DMS114 treated with DMSO at 0.1 percent for 48 hours (cell line): ENCODE measurements at regions not wholly inside any gene's neighbourhood (a gene's known extent, or its start where the extent isn't known, plus 50 kb on each side); places are given as distances from the start of the nearest gene placed in this dataset.
A peak's percentile ranks its signal among the peaks of the same experiment; 100 is the strongest.

Source experiments
- DNase-seq: peaks from one replicate; lab custom pipeline; 2025; ENCODE audit not compliant: unreplicated experiment; lab: John Stamatoyannopoulos, UW

DNA sequence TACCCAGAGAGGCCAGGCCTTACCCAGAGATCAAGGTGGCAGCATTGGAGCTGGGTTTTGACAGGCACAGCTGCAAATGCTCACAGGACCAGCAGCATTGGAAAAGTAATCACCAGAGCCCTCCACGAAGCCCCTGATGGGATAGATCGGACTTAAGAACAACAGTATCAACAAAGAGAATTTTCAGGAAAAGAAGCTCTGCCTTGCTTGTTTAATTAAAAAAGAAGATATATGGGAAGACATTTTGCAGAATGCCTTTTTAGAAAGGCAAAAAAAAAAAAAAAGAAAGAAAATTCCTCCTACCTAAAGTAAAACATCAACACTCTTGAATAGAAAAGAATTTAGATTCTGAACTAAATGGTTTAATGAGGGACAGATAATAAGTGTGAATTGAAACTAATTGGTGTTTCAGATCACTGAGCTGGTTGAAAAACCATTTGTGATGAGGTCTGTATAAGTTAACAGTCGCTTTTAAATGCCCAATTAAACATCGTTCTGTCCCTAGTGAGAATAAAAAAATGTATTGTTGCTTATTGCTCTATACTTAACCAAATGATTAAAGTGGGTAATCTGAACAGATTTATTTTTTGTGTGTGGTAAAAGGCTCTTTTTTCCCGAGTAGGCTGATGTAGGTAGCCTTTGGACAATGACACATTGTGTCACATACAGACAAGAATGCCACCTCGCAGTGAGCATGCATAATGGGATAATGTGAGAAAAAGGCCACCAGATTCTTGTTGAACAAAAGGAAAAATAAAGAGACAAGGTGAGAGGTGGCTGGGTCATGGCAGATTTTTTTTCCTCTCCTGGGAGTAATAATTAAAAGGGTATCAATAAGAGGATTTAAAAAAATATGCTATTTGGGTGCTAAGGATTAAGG, 93.0 kb upstream of the ARGLU1 start:
- DNase-seq = no peak

DNA sequence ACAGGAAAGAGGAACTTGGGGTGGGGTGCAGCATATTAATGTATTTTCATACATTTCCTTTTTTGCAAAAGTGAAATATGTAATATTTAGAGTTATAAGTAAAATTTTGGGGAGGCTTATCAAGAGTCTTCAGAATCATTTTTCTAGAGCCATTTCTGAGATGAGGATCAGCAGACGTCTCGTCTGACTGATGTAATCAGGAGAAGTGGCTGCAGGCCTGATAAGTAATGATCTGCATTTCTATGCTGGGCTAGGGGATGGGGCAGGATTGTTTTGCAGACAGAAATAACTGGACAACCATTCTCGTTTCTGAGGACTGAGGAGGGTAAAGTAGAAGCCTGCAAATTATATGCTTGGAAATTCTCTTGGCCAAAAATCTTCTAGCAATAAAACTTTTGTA, 89.2 kb upstream of the ARGLU1 start:
- no peak for DNase-seq

DNA sequence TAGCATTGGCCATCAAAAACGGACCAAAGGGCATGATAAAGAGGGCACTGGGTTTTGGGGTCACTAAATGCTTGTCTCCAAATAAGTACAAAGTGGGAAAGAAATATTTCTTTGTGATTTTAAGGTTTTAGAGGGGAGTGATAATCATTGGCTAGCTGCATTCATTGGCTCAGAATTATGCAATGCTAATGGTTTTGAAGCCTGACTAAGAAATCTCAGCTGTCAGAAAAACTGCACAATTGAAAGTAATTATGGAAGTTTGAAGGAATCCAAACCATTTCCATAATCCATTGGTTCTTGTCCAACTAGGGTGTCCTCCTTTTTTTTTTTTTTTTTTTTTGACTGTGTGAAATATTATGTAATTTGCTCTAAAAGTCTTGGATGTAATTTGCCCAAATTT, 88.2 kb upstream of the ARGLU1 start:
- DNase-seq = no peak

DNA sequence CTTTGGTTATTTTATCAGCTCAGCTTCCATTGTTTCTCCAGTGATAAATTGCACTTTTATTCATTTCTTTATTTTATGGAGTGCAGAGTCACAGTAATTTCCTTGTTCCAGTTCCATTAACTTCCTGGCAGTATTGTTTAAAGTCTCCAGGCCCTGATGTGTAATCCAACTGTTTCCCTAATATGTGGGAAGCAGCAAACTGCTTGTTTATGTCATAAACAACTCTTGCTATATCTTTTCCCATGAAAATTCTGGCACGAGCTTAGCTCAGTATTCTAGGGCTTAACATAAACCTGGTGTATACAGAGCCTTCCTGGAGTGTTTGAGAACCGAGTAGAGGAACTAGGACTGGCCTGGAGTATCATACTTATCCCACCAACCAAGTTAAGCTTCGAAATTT, 83.5 kb upstream of the ARGLU1 start:
- no peak for DNase-seq

DNA sequence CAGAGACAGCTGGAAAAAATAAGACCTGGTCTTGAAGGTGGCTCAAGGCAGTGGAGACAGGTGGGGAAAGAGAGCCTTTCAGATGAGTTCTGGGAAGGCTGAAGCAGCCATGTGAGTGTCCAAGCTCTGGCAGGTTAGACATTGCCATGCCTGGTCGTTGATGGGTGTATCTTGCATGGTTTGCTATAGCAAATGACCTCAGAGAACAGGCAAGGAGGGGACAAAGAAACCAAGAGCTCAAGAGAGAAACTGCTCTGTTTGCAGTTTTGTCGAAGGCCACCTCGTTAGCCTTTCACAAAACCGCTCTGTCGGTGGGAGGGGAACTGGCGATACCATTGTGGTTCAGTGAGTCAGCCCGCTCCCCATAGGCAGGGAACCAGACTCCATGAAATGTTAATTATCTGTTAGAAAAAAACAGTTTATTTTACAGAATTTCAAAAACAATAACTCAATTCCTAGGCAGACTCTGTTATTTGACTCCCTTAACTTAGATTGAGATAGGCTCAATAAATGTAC, 82.8 kb upstream of the ARGLU1 start:
- DNase-seq = no peak

DNA sequence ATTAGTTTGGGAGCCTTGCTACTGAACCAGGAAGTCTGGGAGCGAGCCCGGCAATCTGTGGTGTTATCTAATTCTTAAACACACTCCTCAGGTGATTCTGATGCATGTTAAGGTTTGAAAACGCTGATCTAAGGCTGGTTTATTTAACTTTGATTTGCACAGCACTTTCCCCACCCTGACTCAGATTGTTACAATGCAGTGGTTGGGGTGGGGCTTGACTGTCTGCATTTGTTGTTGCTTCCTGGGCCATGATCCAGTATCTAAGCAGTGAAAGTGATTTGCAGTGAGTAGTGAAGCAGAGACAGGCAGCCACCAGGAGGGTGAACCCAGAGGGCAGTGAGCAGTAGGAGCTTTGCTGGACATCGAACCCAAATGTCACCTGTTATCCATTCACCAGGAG, 81.6 kb upstream of the ARGLU1 start:
- DNase-seq = no peak

DNA sequence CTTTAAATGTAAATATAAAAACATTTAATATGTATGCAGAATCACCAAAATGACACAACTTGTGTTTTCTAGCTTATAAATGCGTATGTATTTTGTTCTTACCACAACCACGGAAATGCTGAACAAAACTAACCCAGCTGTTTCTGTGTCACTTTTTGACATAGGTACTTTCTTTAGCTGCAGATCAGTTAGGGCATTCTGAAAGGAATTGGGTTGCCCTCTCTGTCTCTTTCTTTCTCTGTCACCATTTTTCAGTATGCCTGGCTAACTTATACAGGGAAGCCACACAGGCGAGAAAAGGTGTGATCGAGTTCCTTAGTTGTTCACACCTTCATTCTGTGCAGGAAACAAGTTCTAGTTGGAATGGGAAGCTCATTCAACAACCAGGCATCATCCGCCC, 72.6 kb upstream of the ARGLU1 start:
- DNase-seq = no peak

DNA sequence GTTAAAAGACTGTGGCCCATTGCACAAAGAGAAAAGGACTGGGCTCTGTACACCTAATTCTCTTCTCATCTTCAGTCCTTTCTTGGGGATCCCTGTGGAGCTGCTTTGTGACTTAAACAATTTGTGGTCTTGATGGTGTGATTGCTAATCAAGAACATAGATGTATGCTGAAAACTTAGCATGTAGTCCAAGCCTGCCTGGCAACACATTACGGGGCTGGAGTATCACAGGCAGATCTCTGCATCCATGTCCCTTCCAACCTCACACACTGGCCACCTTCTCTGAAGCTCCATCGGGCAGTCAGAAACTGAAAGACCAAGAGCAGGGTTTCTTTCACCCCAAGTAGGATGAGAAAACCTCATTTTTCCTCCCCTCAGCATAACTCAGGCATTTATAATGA, 69.6 kb upstream of the ARGLU1 start:
- no peak for DNase-seq

DNA sequence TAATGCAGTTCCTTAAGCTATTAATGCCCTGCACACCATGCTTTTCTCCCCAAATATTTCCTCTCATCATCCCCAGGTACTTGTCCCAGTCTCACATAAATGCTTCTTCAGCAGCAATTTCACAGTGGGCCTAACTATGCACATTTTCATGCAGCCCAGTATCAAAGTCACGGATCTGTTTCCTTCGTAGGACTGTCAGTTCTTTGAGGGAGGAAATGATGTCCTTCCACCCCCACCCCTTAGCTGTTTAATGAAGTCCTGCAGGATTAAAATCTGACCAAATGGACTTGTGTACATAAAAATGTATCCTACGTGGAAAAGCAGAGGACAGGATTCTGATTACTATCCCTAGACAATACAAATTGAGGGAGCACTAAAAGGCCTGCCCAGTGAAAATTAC, 68.6 kb upstream of the ARGLU1 start:
- no peak for DNase-seq

DNA sequence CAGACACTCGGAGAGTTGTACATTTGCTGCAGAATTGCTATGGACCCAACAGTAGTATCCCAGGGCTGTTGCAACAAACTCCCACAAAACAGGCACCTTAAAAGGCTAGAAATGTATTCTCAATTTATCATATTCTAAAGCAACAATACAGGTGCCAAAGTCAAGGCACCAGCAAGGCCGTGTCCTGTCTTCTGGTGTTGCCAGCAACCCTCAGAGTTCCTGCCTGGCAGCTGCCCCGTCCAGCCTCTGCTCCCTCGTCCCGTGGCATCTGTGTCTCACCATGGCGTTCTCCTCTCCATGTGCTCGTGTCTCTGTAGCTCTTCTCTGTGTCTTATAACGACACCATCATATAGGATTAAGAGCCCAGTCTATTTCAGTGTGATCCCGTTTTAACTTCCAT, 67.7 kb upstream of the ARGLU1 start:
- no peak for DNase-seq

DNA sequence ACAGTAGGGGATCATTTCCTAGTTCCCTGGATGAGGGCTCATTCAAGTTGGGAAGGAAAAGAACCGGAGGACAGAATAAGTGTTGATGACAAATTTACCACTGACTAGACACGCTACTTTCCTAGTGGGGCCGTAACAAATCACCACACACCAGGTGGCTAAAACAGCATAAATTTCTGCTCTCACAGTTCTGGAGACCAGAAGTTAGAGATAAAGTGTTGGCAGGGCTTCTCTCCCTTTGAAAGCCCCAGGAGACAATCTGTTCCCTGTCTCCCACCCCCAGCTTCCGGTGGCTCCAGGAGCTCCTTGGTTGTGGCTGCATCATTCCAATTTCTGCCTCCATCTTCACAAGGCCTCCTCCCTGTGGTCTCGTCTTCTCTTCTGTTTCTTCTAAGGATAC, 65.4 kb upstream of the ARGLU1 start:
- DNase-seq = no peak

DNA sequence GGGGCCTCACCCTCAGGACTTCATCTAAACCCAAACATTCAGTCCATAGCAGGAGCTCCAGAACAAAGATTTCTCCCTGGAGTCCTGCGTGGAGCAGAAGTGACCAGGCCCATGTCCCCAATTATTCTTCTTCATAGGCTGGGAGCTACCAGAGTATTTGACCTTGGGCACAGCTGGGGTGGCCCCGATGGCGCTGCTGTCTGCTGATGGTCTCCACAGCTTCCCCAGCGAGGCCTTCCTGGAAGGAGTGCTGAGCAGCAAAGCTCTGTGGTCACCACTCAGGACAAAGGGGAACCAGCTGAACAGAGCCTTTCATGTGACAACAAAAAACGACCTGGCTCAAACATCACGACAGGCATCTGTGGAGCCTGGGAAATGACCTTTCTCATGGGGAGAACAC, 62.7 kb upstream of the ARGLU1 start:
- no peak for DNase-seq

DNA sequence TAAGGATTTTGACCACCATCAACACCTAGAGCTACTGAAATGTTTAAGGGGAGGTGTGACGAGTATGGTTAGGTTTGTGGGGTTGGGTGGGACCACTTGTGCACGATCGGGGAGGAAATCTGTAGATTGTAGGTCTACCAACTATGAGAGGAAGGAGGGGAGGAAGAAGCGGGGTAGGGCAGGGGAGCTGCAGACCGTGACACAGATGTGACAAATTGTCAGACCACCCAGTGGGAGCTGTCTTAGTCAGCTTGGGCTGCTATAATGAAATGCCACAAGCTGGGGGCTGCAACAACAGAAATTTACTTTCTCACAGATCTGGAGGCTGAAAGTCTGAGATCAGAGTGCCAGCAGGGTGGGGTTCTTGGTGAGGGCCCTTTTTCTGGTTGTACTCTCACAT, 62.2 kb upstream of the ARGLU1 start:
- DNase-seq = no peak

DNA sequence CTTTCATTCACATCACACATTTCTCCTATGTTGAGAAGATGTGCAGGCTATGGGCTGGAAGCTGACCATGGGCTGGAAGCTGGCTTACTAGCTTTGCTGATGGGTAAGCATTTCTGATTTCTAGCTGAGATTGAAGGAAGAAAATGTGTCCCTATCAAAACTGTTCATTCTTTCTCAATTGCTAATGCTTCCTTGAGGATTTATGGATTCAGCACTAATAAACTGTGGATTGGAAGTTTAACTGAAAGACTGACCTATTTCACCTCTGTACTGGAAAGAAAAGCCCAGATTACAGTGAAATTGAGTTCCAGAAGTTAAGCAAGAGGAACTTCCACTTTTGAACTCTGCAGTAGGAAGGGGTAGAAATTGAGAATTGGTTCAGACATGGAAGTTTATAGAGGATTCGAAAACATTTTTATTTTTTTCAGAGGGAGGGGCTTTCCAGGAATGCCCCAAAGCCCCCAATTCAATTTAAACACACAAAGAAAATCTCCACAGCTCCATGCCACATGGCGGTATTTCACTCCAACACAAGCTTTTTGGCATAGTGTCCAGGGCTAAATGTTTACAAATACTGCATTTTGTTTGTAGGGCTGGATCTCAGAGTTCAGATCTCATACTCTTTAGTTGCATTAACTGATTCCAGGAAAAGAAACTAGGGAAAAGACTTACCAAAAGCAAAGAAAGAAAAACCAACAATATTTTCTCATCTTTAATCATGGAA, 61.2 kb upstream of the ARGLU1 start:
- DNase-seq = no peak

DNA sequence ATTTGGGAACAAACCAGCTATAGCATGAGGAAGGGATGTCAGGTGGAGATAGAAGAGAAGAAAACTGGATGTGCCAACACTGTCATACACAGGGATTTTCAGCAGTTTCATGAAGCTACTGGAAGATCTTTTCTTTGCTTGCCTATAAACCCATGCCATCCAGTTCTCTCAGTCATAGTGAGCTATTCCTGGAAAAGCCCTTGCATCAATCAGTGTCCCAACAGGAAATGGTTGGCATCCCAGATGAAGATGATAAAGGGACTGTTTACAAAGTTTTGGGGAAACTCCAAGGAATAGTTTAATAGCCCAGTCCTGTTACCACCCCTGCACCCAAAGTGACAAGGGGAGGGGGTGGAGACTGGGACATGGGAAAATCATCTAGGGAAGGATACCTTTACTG, 58.5 kb upstream of the ARGLU1 start:
- DNase-seq = no peak

DNA sequence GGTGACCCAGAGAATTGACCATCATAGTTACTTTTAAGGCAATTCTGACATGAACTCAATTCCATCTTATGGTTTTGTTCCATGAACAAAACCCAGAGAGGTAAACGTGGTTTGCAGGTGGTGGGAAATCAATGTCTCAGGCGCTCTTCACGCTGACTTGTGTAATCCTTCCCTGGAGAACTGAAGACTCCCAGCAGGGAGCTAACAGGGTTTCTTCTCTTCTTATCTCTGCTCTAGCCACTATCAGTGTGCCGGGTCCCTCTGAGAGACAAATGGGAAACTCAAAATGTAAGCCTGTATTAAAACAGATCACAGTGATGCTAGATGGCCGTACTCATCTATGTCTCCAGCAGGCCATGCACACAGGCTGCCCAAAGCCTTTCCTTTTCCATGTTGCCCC, 57.6 kb upstream of the ARGLU1 start:
- no peak for DNase-seq

DNA sequence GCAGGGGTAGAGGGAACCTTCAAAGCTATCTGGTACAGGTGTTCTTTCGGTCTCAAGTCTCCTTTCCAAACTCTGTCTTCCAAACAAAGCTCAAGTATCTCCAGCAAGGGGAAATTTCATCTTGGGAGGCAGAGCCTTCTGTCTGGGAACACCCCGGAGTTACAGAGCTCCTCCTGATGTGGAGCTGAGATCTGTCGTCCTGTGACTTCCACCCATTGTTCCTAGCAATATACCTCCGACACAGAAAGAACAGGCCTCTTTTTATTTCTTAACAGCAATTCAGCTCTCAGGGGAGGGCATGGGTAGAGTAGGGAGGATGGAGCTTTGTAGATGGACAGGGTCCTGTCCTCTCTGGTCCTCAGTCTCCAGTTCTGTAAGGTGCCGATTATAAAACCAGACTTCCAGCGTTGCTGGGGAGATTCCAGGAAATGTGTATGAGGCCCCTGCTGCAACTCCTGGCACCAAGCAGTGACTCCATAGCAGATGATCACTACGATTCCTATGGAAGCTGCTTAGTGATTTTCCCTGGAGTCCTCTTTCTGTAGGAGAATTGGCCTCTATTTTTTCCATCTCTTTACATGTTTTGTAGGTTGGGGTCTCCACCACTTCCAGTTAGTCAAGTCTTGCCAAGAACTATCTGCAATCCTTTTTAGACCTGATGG, 56.0 kb upstream of the ARGLU1 start:
- DNase-seq = no peak

DNA sequence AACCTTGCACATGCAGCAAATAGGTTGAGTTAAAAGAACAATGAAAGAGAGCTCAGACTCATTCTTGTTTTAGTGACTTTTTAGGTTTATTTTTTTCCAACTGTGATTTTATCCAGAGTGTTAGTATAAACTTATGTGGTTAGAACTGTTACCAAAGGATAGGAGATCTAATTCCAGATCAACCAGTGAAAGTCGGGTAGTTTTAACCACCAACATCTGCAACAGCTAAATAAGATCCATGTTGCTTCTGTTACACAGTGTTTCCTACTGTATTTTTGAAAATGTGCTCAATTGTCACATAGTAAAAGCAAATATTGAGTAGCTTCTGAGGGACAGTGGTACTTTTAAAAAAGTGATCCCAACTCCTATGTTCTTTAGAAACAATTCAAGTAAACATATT, 53.9 kb upstream of the ARGLU1 start:
- DNase-seq = no peak

DNA sequence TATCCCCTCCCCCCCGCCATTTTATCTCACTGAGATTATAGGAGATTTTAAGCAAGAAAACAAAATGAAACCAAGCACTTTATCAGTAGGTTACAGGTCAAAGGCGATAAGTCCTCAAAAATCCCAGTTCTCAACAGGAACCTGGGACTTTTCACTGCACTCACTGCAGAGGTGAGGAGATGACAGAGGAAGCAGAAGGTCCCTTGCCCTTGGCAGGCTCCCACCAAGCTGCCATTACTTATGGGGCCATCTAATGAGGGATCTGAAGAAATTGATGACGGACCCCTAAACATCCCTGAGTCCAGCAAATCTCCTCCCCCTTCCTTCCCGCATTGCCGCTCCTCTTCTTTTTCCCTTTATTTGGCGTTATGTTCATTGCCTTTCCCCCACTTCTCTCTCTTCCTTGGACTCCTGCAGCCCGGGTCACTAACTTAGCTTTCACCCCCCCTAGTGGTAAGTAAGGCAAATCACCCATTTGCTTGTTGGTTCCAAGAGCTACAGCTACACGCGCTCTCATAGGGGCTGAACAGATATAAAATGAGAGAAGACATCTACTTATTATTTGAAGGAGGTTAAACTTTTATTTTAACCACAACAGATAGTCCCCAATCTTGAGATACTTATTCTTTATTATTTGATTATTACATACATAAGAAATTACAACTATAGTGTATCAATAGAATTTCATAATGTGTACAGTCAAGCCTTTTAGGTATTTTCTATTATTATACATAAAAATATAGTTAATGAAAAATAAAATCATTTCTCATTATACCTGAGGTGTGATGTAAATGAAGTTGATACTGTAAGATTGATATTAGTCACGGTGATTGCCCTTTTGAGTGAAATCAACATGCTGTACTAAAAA, 52.0 kb upstream of the ARGLU1 start:
- peak; percentile 5 for DNase-seq
